ENCODE measurements at regions not wholly inside any gene's neighbourhood (a gene's known extent, or its start where the extent isn't known, plus 50 kb on each side); places are given as distances from the start of the nearest gene placed in this dataset.

GRCh38 chr17:55567240-55568214 is 56.3 kb upstream of the SMIM36 start:
- no peak overlapping the region for H3K27ac ChIP-seq

GRCh38 chr17:55564081-55564480 is 52.8 kb upstream of the SMIM36 start:
- Histone ChIP-seq H3K4me1 (no peaks in the 10 kb centered on the region), H3K27ac (no peak overlapping the region), H3K36me3 (no peaks in the 10 kb centered on the region), H3K9me3 (no peaks in the 10 kb centered on the region), H3K4me3 (no peak overlapping the region), H3K27me3 (no peaks in the 10 kb centered on the region)
- no peak for TF ChIP-seq CTCF (IDR thresholded peaks at IDR 0.05)
- no peak for TF ChIP-seq POLR2A (IDR thresholded peaks at IDR 0.05)
- no peak for DNase-seq

More at GRCh38 chr17:55567240-55568214, 56.3 kb upstream of the SMIM36 start:
- DNase-seq: no peak
- no peak for TF ChIP-seq POLR2A (IDR thresholded peaks at IDR 0.05)
- no peak for TF ChIP-seq CTCF (IDR thresholded peaks at IDR 0.05)
- Histone ChIP-seq H3K4me3 (no peak overlapping the region), H3K9me3 (no peaks in the 10 kb centered on the region), H3K36me3 (no peaks in the 10 kb centered on the region), H3K27me3 (no peaks in the 10 kb centered on the region), H3K4me1 (no peaks in the 10 kb centered on the region)

GRCh38 chr17:55563363-55563762 is 52.1 kb upstream of the SMIM36 start:
- Histone ChIP-seq H3K9me3 (no peaks in the 10 kb centered on the region), H3K27ac (no peak overlapping the region), H3K4me1 (no peaks in the 10 kb centered on the region), H3K4me3 (no peak overlapping the region), H3K27me3 (no peaks in the 10 kb centered on the region), H3K36me3 (no peaks in the 10 kb centered on the region)
- no peak for DNase-seq
- no peak for TF ChIP-seq POLR2A (IDR thresholded peaks at IDR 0.05)
- TF ChIP-seq CTCF (IDR thresholded peaks at IDR 0.05): no peak

GRCh38 chr17:55561973-55562495 is 50.8 kb upstream of the SMIM36 start:
- H3K4me1 ChIP-seq: no peaks in the 10 kb centered on the region
- no peak for TF ChIP-seq CTCF (IDR thresholded peaks at IDR 0.05)
- no peak for TF ChIP-seq POLR2A (IDR thresholded peaks at IDR 0.05)

GRCh38 chr17:55561316-55561972 is 50.2 kb upstream of the SMIM36 start:
- Histone ChIP-seq H3K27me3 (no peaks in the 10 kb centered on the region), H3K4me1 (no peaks in the 10 kb centered on the region)

More at GRCh38 chr17:55561973-55562495, 50.8 kb upstream of the SMIM36 start:
- Histone ChIP-seq H3K4me3 (no peak overlapping the region), H3K9me3 (no peaks in the 10 kb centered on the region), H3K27me3 (no peaks in the 10 kb centered on the region), H3K36me3 (no peaks in the 10 kb centered on the region), H3K27ac (no peak overlapping the region)
- DNase-seq: no peak

More at GRCh38 chr17:55561316-55561972, 50.2 kb upstream of the SMIM36 start:
- DNase-seq: no peak
- Histone ChIP-seq H3K4me3 (no peak overlapping the region), H3K9me3 (no peaks in the 10 kb centered on the region), H3K27ac (no peak overlapping the region), H3K36me3 (no peaks in the 10 kb centered on the region)
- TF ChIP-seq POLR2A (IDR thresholded peaks at IDR 0.05) (no peak), CTCF (IDR thresholded peaks at IDR 0.05) (no peak)
